GM12891 (cell line): ENCODE measurements at regions not wholly inside any gene's neighbourhood (a gene's known extent, or its start where the extent isn't known, plus 50 kb on each side); places are given as distances from the start of the nearest gene placed in this dataset.

Source experiments
- PAX5 ChIP-seq: IDR thresholded peaks from 2 replicates; pipeline ENCODE4 v1.6.1; 2011; ENCODE audit warnings: low read length, moderate library complexity, mild to moderate bottlenecking; ENCODE audit not compliant: insufficient read depth, severe bottlenecking
- POLR2A ChIP-seq: IDR thresholded peaks from 2 replicates; pipeline ENCODE4 v1.6.1; 2011; ENCODE audit warnings: low read depth, low read length, control low read depth
- POLR2AphosphoS5 ChIP-seq: IDR thresholded peaks from 2 replicates; pipeline ENCODE4 v1.6.1; 2011; ENCODE audit warnings: low read depth, low read length, control low read depth
- POU2F2 ChIP-seq: IDR thresholded peaks from 2 replicates; pipeline ENCODE4 v1.6.1; 2011; ENCODE audit warnings: low read depth, mild to moderate bottlenecking, control low read depth, low read length, moderate library complexity
- SPI1 ChIP-seq: IDR thresholded peaks from 2 replicates; pipeline ENCODE4 v1.6.1; 2011; ENCODE audit warnings: low read depth, low read length, control low read depth
- TAF1 ChIP-seq: IDR thresholded peaks from 2 replicates; pipeline ENCODE4 v1.6.1; 2011; ENCODE audit warnings: low read depth, low read length, control low read depth

GRCh38 chr13:78897200-78897599 lies 238.2 kb upstream of the OBI1 start:
- TF ChIP-seq POLR2AphosphoS5 (no peak), POLR2A (no peak), TAF1 (no peak), SPI1 (no peak), PAX5 (no peak), POU2F2 (no peak)
